MG63 (cell line): ENCODE measurements at regions not wholly inside any gene's neighbourhood (a gene's known extent, or its start where the extent isn't known, plus 50 kb on each side); places are given as distances from the start of the nearest gene placed in this dataset.

Source experiments
- DNase-seq: peaks from one replicate; pipeline ENCODE4 v3.0.0-alpha.2; 2020
- H3K27me3 ChIP-seq: fragments of 250-450 bp; sonication (Bioruptor Pico); 2 replicates; pipeline ENCODE4 v1.5.1; 2020; ENCODE audit warnings: mild to moderate bottlenecking, moderate library complexity
- H3K36me3 ChIP-seq: fragments of 250-450 bp; sonication (Bioruptor Pico); 2 replicates; pipeline ENCODE4 v1.5.1; 2020; ENCODE audit warnings: mild to moderate bottlenecking, moderate library complexity
- H3K4me3 ChIP-seq: fragments of 250-450 bp; sonication (Bioruptor Pico); 2 replicates; pipeline ENCODE4 v1.5.1; 2020; ENCODE audit warnings: mild to moderate bottlenecking, moderate library complexity
- H3K9me3 ChIP-seq: fragments of 250-450 bp; sonication (Bioruptor Pico); 2 replicates; pipeline ENCODE4 v1.5.1; 2020; ENCODE audit warnings: mild to moderate bottlenecking, moderate library complexity

- Histone ChIP-seq H3K27me3 (no peaks in the 10 kb centered on the region), H3K9me3 (no peaks in the 10 kb centered on the region), H3K4me3 (no peak overlapping the region), H3K36me3 (no peaks in the 10 kb centered on the region)
- DNase-seq: no peak
These were observed 275.0 kb upstream of the ATP2B1 start for GRCh38 chr12:89983622-89984021.

- no peak for DNase-seq
- no peak overlapping the region for H3K4me3 ChIP-seq
- no peaks in the 10 kb centered on the region for H3K27me3 ChIP-seq
- no peaks in the 10 kb centered on the region for H3K9me3 ChIP-seq
- no peaks in the 10 kb centered on the region for H3K36me3 ChIP-seq
These were observed 271.6 kb upstream of the ATP2B1 start for GRCh38 chr12:89980236-89980635.

DNA sequence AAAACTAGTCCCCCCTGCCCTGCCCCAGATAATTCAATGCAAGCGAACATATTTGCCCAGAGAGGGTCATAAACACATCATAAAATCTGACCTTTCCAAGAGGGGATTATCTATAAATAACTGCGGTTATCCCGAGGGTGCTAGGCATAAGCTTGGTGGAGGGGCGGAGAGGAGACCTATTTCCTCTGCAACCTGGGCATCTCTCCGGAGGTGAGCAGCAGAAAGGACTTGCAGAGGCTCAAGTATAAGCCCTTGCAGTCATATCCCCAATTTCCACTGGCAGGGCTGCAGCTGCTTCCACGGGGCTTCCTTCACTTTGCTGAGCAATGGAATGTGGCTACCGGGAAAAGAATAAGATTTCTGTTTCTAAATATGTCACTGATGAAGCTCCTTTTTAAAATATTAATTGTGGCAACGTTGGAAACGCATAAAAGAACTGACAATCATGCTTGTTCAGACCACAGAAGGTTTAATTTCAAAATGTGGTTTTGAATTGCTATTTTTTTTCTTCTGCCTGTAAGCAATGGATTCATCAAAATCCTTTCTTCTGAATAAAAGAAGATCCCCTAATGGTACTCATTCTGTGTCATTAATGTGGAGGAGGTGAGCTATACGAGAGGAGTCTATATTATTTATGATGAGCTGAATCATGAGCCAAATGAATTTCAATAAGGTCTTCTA lies 268.9 kb upstream of the ATP2B1 start:
- Histone ChIP-seq H3K9me3 (no peaks in the 10 kb centered on the region), H3K36me3 (no peaks in the 10 kb centered on the region), H3K4me3 (no peak overlapping the region), H3K27me3 (no peaks in the 10 kb centered on the region)
- DNase-seq: no peak

GRCh38 chr12:89976866-89977265 lies 268.2 kb upstream of the ATP2B1 start:
- Histone ChIP-seq H3K4me3 (no peak overlapping the region), H3K36me3 (no peaks in the 10 kb centered on the region), H3K9me3 (no peaks in the 10 kb centered on the region), H3K27me3 (no peaks in the 10 kb centered on the region)
- no peak for DNase-seq

DNA sequence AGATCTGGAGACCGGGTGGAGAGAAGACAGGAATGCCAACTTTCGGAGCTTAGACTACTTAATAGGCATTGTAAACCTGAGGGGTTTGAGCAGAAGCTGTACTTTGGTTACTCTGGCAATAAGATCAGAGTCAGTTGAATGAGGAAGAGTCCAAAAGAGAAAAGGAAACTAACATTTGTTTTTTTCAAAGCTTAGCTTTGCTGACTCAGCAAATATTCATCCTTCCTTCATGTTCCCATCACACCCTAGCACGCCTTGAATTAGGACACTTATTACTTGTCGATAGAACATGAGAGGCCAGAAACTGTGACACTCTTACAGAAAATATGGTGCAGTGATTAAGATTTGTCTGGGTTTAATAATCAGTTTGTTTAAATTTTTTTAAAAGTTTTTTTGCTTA lies 266.9 kb upstream of the ATP2B1 start:
- Histone ChIP-seq H3K4me3 (no peak overlapping the region), H3K36me3 (no peaks in the 10 kb centered on the region), H3K9me3 (no peaks in the 10 kb centered on the region), H3K27me3 (no peaks in the 10 kb centered on the region)
- DNase-seq: no peak

DNA sequence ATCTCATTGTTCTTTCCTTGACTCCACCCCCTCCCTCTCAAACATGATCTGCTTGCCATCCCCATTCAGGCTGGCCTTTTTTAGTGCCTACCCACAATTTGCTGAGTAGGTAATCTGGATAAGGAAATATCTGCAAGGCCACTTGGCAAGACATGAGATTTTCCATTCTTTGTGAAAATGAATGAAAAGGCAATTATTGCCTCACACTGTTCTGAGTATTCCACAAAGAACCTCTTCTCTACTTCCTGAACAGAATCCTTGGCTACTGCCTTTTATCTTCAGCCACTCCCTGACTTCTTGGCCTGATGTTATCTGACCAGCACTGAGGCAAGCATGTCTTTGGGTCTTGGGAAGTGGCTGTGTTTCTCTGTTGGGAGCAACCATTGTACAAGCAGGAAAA lies 263.2 kb upstream of the ATP2B1 start:
- Histone ChIP-seq H3K4me3 (no peak overlapping the region), H3K36me3 (no peaks in the 10 kb centered on the region), H3K27me3 (no peaks in the 10 kb centered on the region), H3K9me3 (no peaks in the 10 kb centered on the region)
- no peak for DNase-seq

DNA sequence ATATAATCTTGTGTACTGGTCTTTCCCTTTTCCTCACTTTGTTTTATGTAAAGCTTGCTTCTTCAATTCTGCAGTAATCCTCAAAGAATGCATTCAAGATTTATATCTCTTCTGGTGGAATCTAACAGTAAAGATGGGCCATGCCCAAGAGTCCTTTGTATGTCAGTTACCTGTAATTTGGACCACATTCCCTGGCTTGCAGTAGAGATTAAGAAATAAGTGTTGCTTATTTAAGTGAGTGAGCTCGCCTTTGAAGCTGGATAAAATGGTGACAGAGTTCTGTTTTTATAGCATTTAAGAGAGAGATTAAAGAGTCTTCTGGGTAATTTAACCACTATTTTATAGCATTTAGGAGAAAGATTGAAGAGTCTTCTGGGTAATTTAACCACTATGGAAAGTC lies 262.1 kb upstream of the ATP2B1 start:
- H3K4me3 ChIP-seq: no peak overlapping the region
- H3K9me3 ChIP-seq: no peaks in the 10 kb centered on the region
- no peak for DNase-seq
- H3K36me3 ChIP-seq: no peaks in the 10 kb centered on the region
- no peaks in the 10 kb centered on the region for H3K27me3 ChIP-seq

DNA sequence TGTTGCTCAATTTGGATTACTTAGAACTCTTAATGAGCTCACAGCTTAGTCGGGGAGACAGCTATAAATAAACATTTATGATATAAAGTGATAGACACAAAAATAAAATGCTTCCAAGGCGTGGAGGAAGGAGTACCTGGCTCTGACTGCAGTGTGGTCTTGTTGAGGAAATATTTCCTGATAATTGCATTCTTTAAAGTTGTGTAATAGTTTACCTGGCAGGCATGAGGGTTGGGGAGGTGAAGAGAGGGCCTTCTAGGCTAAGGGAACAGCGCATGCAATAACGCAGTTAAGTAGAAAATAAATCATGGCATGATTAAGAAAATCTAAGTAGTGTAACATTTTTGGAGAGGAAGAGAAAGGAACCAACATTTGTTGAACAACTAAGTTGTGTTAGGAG lies 260.5 kb upstream of the ATP2B1 start:
- Histone ChIP-seq H3K9me3 (no peaks in the 10 kb centered on the region), H3K27me3 (no peaks in the 10 kb centered on the region), H3K36me3 (no peaks in the 10 kb centered on the region), H3K4me3 (no peak overlapping the region)
- DNase-seq: no peak

DNA sequence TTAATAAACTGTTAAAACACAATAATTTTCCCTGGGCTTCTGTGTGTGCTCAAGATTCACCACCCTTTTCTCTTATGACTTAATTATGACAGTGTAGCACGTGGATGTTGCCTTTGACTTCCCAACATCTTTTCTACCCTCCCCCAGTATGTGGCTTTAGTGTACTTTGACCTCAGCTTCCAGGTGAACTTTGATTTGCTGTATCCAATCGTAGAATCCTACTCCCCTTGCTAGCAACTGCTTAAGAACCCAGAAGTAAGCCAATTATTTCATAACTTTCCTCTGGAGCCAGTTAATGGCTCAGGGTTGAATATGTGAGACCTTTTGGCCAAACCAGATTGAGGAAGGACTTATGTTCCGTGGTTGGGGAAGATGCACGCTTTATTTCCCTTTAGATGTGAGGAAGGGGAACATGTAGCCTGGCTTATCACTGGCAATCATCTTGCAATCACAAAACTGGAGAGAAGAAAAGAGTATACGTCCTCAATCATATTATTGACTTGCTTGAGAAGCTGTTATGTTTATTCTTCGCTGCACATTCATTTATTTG lies 259.6 kb upstream of the ATP2B1 start:
- no peaks in the 10 kb centered on the region for H3K9me3 ChIP-seq
- no peaks in the 10 kb centered on the region for H3K36me3 ChIP-seq
- H3K27me3 ChIP-seq: no peaks in the 10 kb centered on the region
- no peak for DNase-seq
- H3K4me3 ChIP-seq: no peak overlapping the region

DNA sequence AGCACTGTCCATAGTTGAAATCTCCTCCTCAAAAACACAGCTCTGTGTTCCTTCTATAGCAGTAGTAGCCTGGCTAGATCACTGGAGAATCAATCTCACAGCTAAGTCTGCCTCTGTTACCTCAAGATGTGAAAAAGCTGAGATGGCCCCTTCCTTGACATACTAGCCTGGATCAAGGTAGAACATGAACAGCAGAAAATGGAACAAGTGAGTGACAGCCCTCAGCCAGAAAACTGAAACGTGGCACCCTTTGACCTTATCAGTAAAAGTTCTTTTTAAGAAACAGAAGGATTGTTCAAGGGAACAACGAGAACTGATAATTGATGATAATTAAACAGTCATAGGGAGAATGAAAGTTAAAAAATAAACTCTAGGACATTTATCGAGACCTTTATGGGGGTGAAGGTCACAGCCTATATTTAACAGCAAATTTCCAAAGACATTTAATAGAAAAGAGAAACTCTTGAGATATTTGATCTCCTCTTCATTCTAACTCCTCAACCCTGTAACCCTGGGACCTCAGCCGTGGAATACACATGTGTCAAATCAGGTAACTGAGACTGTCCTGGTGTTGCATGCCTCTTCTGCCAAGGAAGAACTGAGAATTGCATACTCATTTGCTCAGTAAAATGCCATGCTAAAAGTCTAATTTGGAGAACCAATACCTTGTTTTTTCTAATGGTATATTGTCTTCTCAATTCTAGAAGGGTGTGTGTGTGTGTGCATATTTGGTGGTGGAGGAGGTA lies 258.0 kb upstream of the ATP2B1 start:
- Histone ChIP-seq H3K4me3 (no peak overlapping the region), H3K9me3 (no peaks in the 10 kb centered on the region), H3K27me3 (no peaks in the 10 kb centered on the region), H3K36me3 (no peaks in the 10 kb centered on the region)
- no peak for DNase-seq

DNA sequence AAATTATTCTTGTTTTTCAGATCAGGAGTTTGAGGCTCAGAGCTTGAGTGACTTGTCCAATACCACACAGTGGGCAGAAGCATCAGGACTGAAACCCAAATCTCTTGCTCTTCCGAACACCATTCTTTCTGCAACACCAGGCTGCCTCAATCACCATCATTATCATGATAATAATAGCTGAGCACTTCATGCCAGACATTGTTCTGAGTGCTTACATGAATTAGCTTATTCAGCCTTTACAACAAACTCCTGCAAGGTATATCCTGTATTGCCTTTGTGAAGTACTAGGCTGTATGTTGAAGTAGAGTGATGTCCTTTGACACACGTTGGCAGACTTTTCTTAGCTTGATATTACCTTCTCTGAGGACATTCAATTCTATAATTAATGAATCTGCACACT lies 257.4 kb upstream of the ATP2B1 start:
- Histone ChIP-seq H3K9me3 (no peaks in the 10 kb centered on the region), H3K36me3 (no peaks in the 10 kb centered on the region), H3K27me3 (no peaks in the 10 kb centered on the region), H3K4me3 (no peak overlapping the region)
- DNase-seq: no peak

GRCh38 chr12:89962648-89963047 lies 254.0 kb upstream of the ATP2B1 start:
- Histone ChIP-seq H3K27me3 (no peaks in the 10 kb centered on the region), H3K4me3 (no peak overlapping the region), H3K9me3 (no peaks in the 10 kb centered on the region), H3K36me3 (no peaks in the 10 kb centered on the region)
- no peak for DNase-seq

GRCh38 chr12:89960607-89961394 lies 252.2 kb upstream of the ATP2B1 start:
- Histone ChIP-seq H3K4me3 (no peak overlapping the region), H3K36me3 (no peaks in the 10 kb centered on the region), H3K27me3 (no peaks in the 10 kb centered on the region), H3K9me3 (no peaks in the 10 kb centered on the region)
- DNase-seq: peak; percentile 15

DNA sequence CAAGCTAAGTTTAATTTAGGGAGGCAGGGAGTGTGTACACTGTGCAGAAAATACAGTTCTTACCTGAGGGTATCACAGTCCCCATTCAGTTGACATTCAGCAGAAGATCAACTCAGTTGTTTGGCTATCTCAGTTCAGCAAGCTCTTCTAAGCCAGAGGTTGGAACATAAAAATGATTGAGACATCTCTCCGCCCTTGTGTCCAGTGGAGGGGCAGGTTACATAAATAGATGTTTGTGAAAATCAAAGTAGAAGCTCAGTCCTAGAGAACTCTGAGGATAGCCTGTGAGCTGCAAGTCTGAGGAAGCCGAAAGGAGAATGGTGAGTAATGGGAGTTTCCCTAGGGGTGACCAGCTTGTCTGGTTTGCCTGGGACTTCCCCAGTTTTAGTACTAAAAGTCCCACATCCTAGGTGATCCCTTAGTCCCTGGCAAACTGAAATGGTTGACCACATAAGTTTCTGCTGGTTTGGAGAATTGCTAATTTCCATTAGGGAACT lies 251.4 kb upstream of the ATP2B1 start:
- Histone ChIP-seq H3K4me3 (no peak overlapping the region), H3K27me3 (no peaks in the 10 kb centered on the region), H3K9me3 (no peaks in the 10 kb centered on the region), H3K36me3 (no peaks in the 10 kb centered on the region)
- DNase-seq: no peak

DNA sequence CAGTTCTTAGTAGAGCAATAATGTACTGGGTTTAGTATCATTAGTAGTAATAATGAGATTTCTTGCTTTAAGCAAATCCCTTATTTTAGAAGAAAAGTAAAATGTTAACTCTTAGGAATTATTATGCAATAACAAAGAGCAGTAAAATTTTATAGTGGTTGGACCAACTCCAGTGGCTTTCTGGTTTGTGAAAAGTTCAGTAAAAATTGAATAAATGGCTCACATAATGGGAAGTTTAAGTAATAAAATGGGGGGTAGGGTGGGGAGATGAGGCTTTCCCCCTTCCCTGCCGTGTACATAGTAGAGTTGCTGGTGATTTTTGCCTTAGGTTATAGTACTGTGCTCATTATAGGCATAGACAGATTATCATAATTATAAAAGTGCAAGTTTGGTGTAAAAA lies 250.5 kb upstream of the ATP2B1 start:
- DNase-seq: no peak
- H3K27me3 ChIP-seq: no peaks in the 10 kb centered on the region
- no peak overlapping the region for H3K4me3 ChIP-seq
- H3K9me3 ChIP-seq: no peaks in the 10 kb centered on the region
- H3K36me3 ChIP-seq: no peaks in the 10 kb centered on the region

- H3K36me3 ChIP-seq: no peaks in the 10 kb centered on the region
- DNase-seq: no peak
These were observed 245.6 kb upstream of the ATP2B1 start for GRCh38 chr12:89954259-89954658.

DNA sequence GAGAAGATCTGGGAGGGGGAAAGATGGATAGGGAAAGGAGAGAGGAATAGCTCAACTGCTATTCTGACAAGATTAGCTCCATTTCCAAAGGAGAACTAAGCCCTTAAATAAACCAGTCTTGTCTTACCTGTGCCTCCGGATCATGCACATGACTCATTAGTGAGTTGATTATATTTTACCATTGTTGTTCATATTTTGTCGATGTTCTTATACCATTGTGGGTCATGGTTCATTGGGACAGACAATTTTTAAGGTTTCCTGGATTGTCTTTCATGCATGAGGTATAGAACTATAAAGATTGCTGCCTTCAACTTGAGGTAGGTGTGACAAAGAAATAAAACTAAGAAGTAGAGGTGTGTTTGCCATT lies 243.0 kb upstream of the ATP2B1 start:
- DNase-seq: no peak
- Histone ChIP-seq H3K27me3 (no peaks in the 10 kb centered on the region), H3K36me3 (no peaks in the 10 kb centered on the region), H3K9me3 (no peaks in the 10 kb centered on the region), H3K4me3 (no peak overlapping the region)

More at GRCh38 chr12:89954259-89954658, 245.6 kb upstream of the ATP2B1 start:
- no peak overlapping the region for H3K4me3 ChIP-seq
- no peaks in the 10 kb centered on the region for H3K9me3 ChIP-seq
- no peaks in the 10 kb centered on the region for H3K27me3 ChIP-seq
